ENCODE measurements at regions not wholly inside any gene's neighbourhood (a gene's known extent, or its start where the extent isn't known, plus 50 kb on each side); places are given as distances from the start of the nearest gene placed in this dataset.

GRCh38 chr7:362402-363096 lies 72.6 kb downstream of the FOXL3 start:
- TF ChIP-seq CTCF (IDR thresholded peaks at IDR 0.05 in 2 of 3, conservative IDR thresholded peaks at IDR 0.05 in 1 of 3; ENCODE audit: borderline replicate concordance in 1 of 3, insufficient read depth in 1 of 3, low read depth in 2 of 3, low read length in 2 of 3) (no peak), ZBTB33 (IDR thresholded peaks at IDR 0.05; ENCODE audit: extremely low read depth, insufficient replicate concordance, low read length) (no peak), YY1 (IDR thresholded peaks at IDR 0.05; ENCODE audit: extremely low read depth, insufficient replicate concordance, low read depth, low read length) (no peak), MAX (IDR thresholded peaks at IDR 0.05) (no peak), POLR2AphosphoS5 (IDR thresholded peaks at IDR 0.05; ENCODE audit: low read depth, low read length) (no peak)
